ENCODE measurements at regions not wholly inside any gene's neighbourhood (a gene's known extent, or its start where the extent isn't known, plus 50 kb on each side); places are given as distances from the start of the nearest gene placed in this dataset.

DNA sequence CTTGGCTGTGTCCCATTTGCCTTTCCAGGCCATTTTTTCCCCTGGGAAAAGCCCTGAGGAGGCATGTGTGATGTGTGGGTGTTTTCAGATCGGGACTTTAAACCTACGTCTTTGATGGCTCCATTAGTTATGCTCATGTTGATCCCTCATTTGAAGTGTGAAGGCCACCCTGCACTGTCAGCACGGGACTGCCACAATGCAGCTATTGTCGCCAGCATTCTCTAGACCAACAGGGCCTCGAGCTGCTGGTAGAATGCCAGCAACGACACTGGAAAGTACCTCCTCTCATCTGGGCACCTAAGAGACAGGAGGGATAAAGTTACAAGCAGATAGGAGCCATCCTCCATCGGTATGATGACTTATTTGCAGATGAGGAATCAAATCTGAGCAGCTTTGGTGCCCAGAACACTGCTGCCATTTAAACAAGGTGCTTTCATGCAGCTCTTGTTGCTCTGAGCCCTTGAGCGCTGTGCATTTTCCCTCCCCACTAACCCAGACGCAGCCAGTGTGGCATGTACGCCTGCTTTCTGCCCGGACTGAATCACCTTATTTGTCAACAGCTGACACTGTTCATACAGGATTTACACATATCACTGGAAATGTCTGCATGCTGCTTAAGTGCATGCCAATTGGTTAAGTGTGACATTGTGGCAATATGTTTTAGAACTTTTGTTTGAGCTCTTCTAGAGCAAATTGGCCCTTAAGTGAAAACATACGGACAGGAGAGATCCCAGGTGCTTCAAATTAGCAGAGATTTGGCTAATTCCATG lies 175.0 kb upstream of the PITRM1 start:
- ChIA-PET POLR2A (no interaction called here), CTCF (no interaction called here)
- TF ChIP-seq, protein P1, sequence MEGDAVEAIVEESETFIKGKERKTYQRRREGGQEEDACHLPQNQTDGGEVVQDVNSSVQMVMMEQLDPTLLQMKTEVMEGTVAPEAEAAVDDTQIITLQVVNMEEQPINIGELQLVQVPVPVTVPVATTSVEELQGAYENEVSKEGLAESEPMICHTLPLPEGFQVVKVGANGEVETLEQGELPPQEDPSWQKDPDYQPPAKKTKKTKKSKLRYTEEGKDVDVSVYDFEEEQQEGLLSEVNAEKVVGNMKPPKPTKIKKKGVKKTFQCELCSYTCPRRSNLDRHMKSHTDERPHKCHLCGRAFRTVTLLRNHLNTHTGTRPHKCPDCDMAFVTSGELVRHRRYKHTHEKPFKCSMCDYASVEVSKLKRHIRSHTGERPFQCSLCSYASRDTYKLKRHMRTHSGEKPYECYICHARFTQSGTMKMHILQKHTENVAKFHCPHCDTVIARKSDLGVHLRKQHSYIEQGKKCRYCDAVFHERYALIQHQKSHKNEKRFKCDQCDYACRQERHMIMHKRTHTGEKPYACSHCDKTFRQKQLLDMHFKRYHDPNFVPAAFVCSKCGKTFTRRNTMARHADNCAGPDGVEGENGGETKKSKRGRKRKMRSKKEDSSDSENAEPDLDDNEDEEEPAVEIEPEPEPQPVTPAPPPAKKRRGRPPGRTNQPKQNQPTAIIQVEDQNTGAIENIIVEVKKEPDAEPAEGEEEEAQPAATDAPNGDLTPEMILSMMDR (IDR thresholded peaks at IDR 0.05; ENCODE audit: insufficient read depth, low read length, missing control alignments): no peak
- no peak for DNase-seq (ENCODE audit: low read depth, low spot score)
- H3K4me3 ChIP-seq (ENCODE audit: low read depth, low read length): no peak overlapping the region

DNA sequence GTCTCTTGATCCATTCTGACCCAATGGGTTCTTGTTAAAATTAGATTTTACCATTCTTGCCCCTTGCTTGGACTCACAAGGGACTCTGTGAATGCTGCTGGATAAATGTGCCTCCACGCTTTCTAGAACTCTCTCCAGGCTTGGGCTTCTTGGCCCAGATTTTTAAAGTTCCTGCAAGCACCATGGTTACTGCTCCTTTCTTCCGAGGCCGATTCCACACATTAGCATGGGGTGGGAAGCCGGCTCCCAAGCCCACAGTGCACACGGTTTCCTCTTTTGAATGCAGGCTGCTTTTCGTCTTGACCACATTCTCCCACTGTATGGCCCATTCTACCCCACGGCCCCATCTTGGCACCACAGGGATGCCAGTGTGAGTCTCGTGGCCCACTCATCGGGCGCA lies 174.3 kb upstream of the PITRM1 start:
- H3K4me3 ChIP-seq (ENCODE audit: low read depth, low read length): no peak overlapping the region
- ChIA-PET POLR2A (no interaction called here), CTCF (no interaction called here)
- DNase-seq (ENCODE audit: low read depth, low spot score): no peak
- TF ChIP-seq, protein P1 (IDR thresholded peaks at IDR 0.05; ENCODE audit: insufficient read depth, low read length, missing control alignments): no peak

GRCh38 chr10:3342771-3343170 lies 170.2 kb upstream of the PITRM1 start:
- H3K4me3 ChIP-seq (ENCODE audit: low read depth, low read length): no peak overlapping the region
- POLR2A ChIA-PET: no interaction called here
- CTCF ChIA-PET: no interaction called here
- no peak for DNase-seq (ENCODE audit: low read depth, low spot score)
- TF ChIP-seq, protein P1 (IDR thresholded peaks at IDR 0.05; ENCODE audit: insufficient read depth, low read length, missing control alignments): no peak

- H3K4me3 ChIP-seq (ENCODE audit: low read depth, low read length): no peak overlapping the region
- DNase-seq (ENCODE audit: low read depth, low spot score): no peak
- ChIA-PET CTCF (interaction anchor here (0.8 to 1.9 kb wide), 2 partner anchors 9 to 10 kb away, joined by 3 to 4 read pairs; no protein-coding TSS in a partner anchor), POLR2A (no interaction called here)
- TF ChIP-seq, protein P1 (IDR thresholded peaks at IDR 0.05; ENCODE audit: insufficient read depth, low read length, missing control alignments): no peak
Measured at GRCh38 chr10:3340127-3340730, 167.6 kb upstream of the PITRM1 start.

DNA sequence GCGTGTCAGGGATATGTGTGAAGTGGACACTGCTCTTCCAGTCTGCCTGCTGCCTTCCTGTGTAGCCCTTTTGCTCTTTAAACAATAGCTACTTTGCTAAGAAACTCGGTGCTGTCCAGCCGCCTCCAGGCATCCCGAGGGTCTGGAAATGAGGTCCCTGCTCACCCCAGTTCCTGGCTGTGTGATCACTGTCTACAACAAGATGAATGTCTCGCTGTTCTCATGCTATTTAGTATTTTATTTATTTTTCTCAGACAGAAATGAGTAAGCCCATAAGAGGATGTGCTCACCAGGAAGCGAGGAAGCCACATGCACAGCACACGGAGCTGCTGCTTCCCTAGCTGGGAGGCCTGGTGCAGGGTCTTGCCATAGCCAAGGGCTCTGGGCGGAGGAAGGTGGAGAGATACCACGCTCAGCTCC lies 167.0 kb upstream of the PITRM1 start:
- CTCF ChIA-PET: interaction anchor here (0.8 to 1.9 kb wide), 2 partner anchors 10 kb away, joined by 3 to 4 read pairs; no protein-coding TSS in a partner anchor
- TF ChIP-seq, protein P1 (IDR thresholded peaks at IDR 0.05; ENCODE audit: insufficient read depth, low read length, missing control alignments): no peak
- DNase-seq (ENCODE audit: low read depth, low spot score): no peak

GRCh38 chr10:3339121-3339520 lies 166.5 kb upstream of the PITRM1 start:
- ChIA-PET POLR2A (interaction anchor here (0.6 to 0.7 kb wide), 2 partner anchors 29 to 79 kb away, joined by 3 read pairs; no protein-coding TSS in a partner anchor), CTCF (interaction anchor here (1.2 to 1.9 kb wide), 2 partner anchors 9 to 29 kb away, joined by 3 to 4 read pairs; no protein-coding TSS in a partner anchor)
- TF ChIP-seq, protein P1 (IDR thresholded peaks at IDR 0.05; ENCODE audit: insufficient read depth, low read length, missing control alignments): no peak
- H3K4me3 ChIP-seq (ENCODE audit: low read depth, low read length): no peak overlapping the region
- DNase-seq (ENCODE audit: low read depth, low spot score): no peak

More for the DNA sequence above, 167.0 kb upstream of the PITRM1 start:
- POLR2A ChIA-PET: interaction anchor here (0.7 kb wide), 1 partner anchor 29 kb away, joined by 3 read pairs; no protein-coding TSS in a partner anchor
- no peak overlapping the region for H3K4me3 ChIP-seq (ENCODE audit: low read depth, low read length)

Measured in AG04449 (cell line).